ENCODE measurements at regions not wholly inside any gene's neighbourhood (a gene's known extent, or its start where the extent isn't known, plus 50 kb on each side); places are given as distances from the start of the nearest gene placed in this dataset.

GRCh38 chr1:43059640-43060574 is 101.2 kb upstream of the SLC2A1 start:
- no peak for TF ChIP-seq CTCF (IDR thresholded peaks at IDR 0.05; ENCODE audit: low read depth, low read length)
- in situ Hi-C loops (cut with HindIII; ENCODE audit: low sequenced_read_pairs) = loop anchor here (25.0 kb wide), 1 partner anchor 148 kb away; no protein-coding TSS in a partner anchor

GRCh38 chr1:43058545-43059360 is 100.1 kb upstream of the SLC2A1 start:
- peak; percentile 62 for DNase-seq (ENCODE audit: low read depth, low spot score)
- TF ChIP-seq CTCF (IDR thresholded peaks at IDR 0.05; ENCODE audit: low read depth, low read length) = no peak
- in situ Hi-C loops (cut with HindIII; ENCODE audit: low sequenced_read_pairs) = loop anchor here (25.0 kb wide), 1 partner anchor 146 kb away; no protein-coding TSS in a partner anchor
- no peak overlapping the region for H3K4me3 ChIP-seq (ENCODE audit: low read depth, low read length)

More at GRCh38 chr1:43059640-43060574, 101.2 kb upstream of the SLC2A1 start:
- no peak for DNase-seq (ENCODE audit: low read depth, low spot score)
- H3K4me3 ChIP-seq (ENCODE audit: low read depth, low read length) = no peak overlapping the region

GRCh38 chr1:43058056-43058455 is 99.4 kb upstream of the SLC2A1 start:
- H3K4me3 ChIP-seq (ENCODE audit: low read depth, low read length) = no peak overlapping the region
- TF ChIP-seq CTCF (IDR thresholded peaks at IDR 0.05; ENCODE audit: low read depth, low read length) = no peak
- in situ Hi-C loops (cut with HindIII; ENCODE audit: low sequenced_read_pairs) = loop anchor here (25.0 kb wide), 1 partner anchor 146 kb away; no protein-coding TSS in a partner anchor
- no peak for DNase-seq (ENCODE audit: low read depth, low spot score)

GRCh38 chr1:43057567-43057966 is 98.9 kb upstream of the SLC2A1 start:
- H3K4me3 ChIP-seq (ENCODE audit: low read depth, low read length) = no peak overlapping the region
- in situ Hi-C loops (cut with HindIII; ENCODE audit: low sequenced_read_pairs) = loop anchor here (25.0 kb wide), 1 partner anchor 145 kb away; no protein-coding TSS in a partner anchor
- DNase-seq (ENCODE audit: low read depth, low spot score) = no peak
- no peak for TF ChIP-seq CTCF (IDR thresholded peaks at IDR 0.05; ENCODE audit: low read depth, low read length)

- no peak for TF ChIP-seq CTCF (IDR thresholded peaks at IDR 0.05; ENCODE audit: low read depth, low read length)
- peak; percentile 11 for DNase-seq (ENCODE audit: low read depth, low spot score)
Measured at GRCh38 chr1:43056981-43057391, 98.3 kb upstream of the SLC2A1 start.

GRCh38 chr1:43056460-43056859 is 97.8 kb upstream of the SLC2A1 start:
- no peak overlapping the region for H3K4me3 ChIP-seq (ENCODE audit: low read depth, low read length)
- TF ChIP-seq CTCF (IDR thresholded peaks at IDR 0.05; ENCODE audit: low read depth, low read length) = no peak
- in situ Hi-C loops (cut with HindIII; ENCODE audit: low sequenced_read_pairs) = loop anchor here (25.0 kb wide), 1 partner anchor 144 kb away; no protein-coding TSS in a partner anchor
- DNase-seq (ENCODE audit: low read depth, low spot score) = no peak

More at GRCh38 chr1:43056981-43057391, 98.3 kb upstream of the SLC2A1 start:
- in situ Hi-C loops (cut with HindIII; ENCODE audit: low sequenced_read_pairs) = loop anchor here (25.0 kb wide), 1 partner anchor 145 kb away; no protein-coding TSS in a partner anchor
- no peak overlapping the region for H3K4me3 ChIP-seq (ENCODE audit: low read depth, low read length)
